ENCODE measurements at regions not wholly inside any gene's neighbourhood (a gene's known extent, or its start where the extent isn't known, plus 50 kb on each side); places are given as distances from the start of the nearest gene placed in this dataset.

GRCh38 chr10:56881218-56881617, 520.2 kb upstream of the ZWINT start:
- ChIA-PET POLR2A (no interaction called here), CTCF (no interaction called here)
- DNase-seq = no peak
- H3K4me1 ChIP-seq (ENCODE audit: control extremely low read depth in 1 of 4, control insufficient read depth in 4 of 4, insufficient read depth in 4 of 4, low read length in 3 of 4) = no peaks in the 10 kb centered on the region
- H3K36me3 ChIP-seq (ENCODE audit: control insufficient read depth in 4 of 4, insufficient read depth in 4 of 4, low read length in 3 of 4) = no peaks in the 10 kb centered on the region
- no peak overlapping the region for H3K4me3 ChIP-seq (ENCODE audit: control insufficient read depth in 1 of 7, extremely low read depth in 1 of 7, insufficient read depth in 4 of 7, low read depth in 2 of 7, low read length in 6 of 7)
- H3K27me3 ChIP-seq (replicated peaks in 2 of 5; ENCODE audit: control insufficient read depth in 4 of 5, insufficient read depth in 5 of 5, low read length in 4 of 5) = no peaks in the 10 kb centered on the region
- H3K27ac ChIP-seq (ENCODE audit: insufficient read depth in 1 of 2, low read depth in 1 of 2, low read length in 2 of 2, poor library complexity in 1 of 2, severe bottlenecking in 2 of 2) = no peak overlapping the region
- H3K9me3 ChIP-seq (ENCODE audit: control extremely low read depth in 1 of 5, control insufficient read depth in 4 of 5, insufficient read depth in 2 of 5, low read depth in 1 of 5, low read length in 4 of 5) = no peaks in the 10 kb centered on the region
- 89% methylated on average over 2 of the region's 3 CpGs for WGBS (ENCODE audit: insufficient coverage)

- CTCF ChIA-PET = no interaction called here
Measured at GRCh38 chr10:56880606-56881005, 519.5 kb upstream of the ZWINT start.

GRCh38 chr10:56874950-56875349, 513.9 kb upstream of the ZWINT start:
- Histone ChIP-seq H3K27me3 (replicated peaks in 2 of 5; ENCODE audit: control insufficient read depth in 4 of 5, insufficient read depth in 5 of 5, low read length in 4 of 5) (no peaks in the 10 kb centered on the region), H3K4me3 (ENCODE audit: control insufficient read depth in 1 of 7, extremely low read depth in 1 of 7, insufficient read depth in 4 of 7, low read depth in 2 of 7, low read length in 6 of 7) (no peak overlapping the region), H3K36me3 (ENCODE audit: control insufficient read depth in 4 of 4, insufficient read depth in 4 of 4, low read length in 3 of 4) (no peaks in the 10 kb centered on the region), H3K27ac (ENCODE audit: insufficient read depth in 1 of 2, low read depth in 1 of 2, low read length in 2 of 2, poor library complexity in 1 of 2, severe bottlenecking in 2 of 2) (no peak overlapping the region), H3K4me1 (ENCODE audit: control extremely low read depth in 1 of 4, control insufficient read depth in 4 of 4, insufficient read depth in 4 of 4, low read length in 3 of 4) (no peaks in the 10 kb centered on the region), H3K9me3 (ENCODE audit: control extremely low read depth in 1 of 5, control insufficient read depth in 4 of 5, insufficient read depth in 2 of 5, low read depth in 1 of 5, low read length in 4 of 5) (peaks cover 0 to 3% (median 0%) of the 10 kb centered on the region in 5 experiments)
- WGBS (ENCODE audit: insufficient coverage) = no CpG with 5 or more reads among the region's 1 CpG
- no peak for DNase-seq
- POLR2A ChIA-PET = no interaction called here
- CTCF ChIA-PET = no interaction called here

More at GRCh38 chr10:56880606-56881005, 519.5 kb upstream of the ZWINT start:
- WGBS (ENCODE audit: insufficient coverage) = 92% methylated on average over 3 of the region's 4 CpGs
- no peak overlapping the region for H3K27ac ChIP-seq (ENCODE audit: insufficient read depth in 1 of 2, low read depth in 1 of 2, low read length in 2 of 2, poor library complexity in 1 of 2, severe bottlenecking in 2 of 2)
- no peaks in the 10 kb centered on the region for H3K36me3 ChIP-seq (ENCODE audit: control insufficient read depth in 4 of 4, insufficient read depth in 4 of 4, low read length in 3 of 4)
- H3K27me3 ChIP-seq (replicated peaks in 2 of 5; ENCODE audit: control insufficient read depth in 4 of 5, insufficient read depth in 5 of 5, low read length in 4 of 5) = no peaks in the 10 kb centered on the region
- POLR2A ChIA-PET = no interaction called here
- no peak overlapping the region for H3K4me3 ChIP-seq (ENCODE audit: control insufficient read depth in 1 of 7, extremely low read depth in 1 of 7, insufficient read depth in 4 of 7, low read depth in 2 of 7, low read length in 6 of 7)
- no peaks in the 10 kb centered on the region for H3K9me3 ChIP-seq (ENCODE audit: control extremely low read depth in 1 of 5, control insufficient read depth in 4 of 5, insufficient read depth in 2 of 5, low read depth in 1 of 5, low read length in 4 of 5)
- H3K4me1 ChIP-seq (ENCODE audit: control extremely low read depth in 1 of 4, control insufficient read depth in 4 of 4, insufficient read depth in 4 of 4, low read length in 3 of 4) = no peaks in the 10 kb centered on the region
- DNase-seq = no peak

- Histone ChIP-seq H3K27ac (ENCODE audit: insufficient read depth in 1 of 2, low read depth in 1 of 2, low read length in 2 of 2, poor library complexity in 1 of 2, severe bottlenecking in 2 of 2) (no peak overlapping the region), H3K27me3 (replicated peaks in 2 of 5; ENCODE audit: control insufficient read depth in 4 of 5, insufficient read depth in 5 of 5, low read length in 4 of 5) (no peaks in the 10 kb centered on the region), H3K9me3 (ENCODE audit: control extremely low read depth in 1 of 5, control insufficient read depth in 4 of 5, insufficient read depth in 2 of 5, low read depth in 1 of 5, low read length in 4 of 5) (peaks cover 0 to 4% (median 0%) of the 10 kb centered on the region in 5 experiments), H3K4me3 (ENCODE audit: control insufficient read depth in 1 of 7, extremely low read depth in 1 of 7, insufficient read depth in 4 of 7, low read depth in 2 of 7, low read length in 6 of 7) (no peak overlapping the region), H3K36me3 (ENCODE audit: control insufficient read depth in 4 of 4, insufficient read depth in 4 of 4, low read length in 3 of 4) (no peaks in the 10 kb centered on the region), H3K4me1 (ENCODE audit: control extremely low read depth in 1 of 4, control insufficient read depth in 4 of 4, insufficient read depth in 4 of 4, low read length in 3 of 4) (no peaks in the 10 kb centered on the region)
- CTCF ChIA-PET = no interaction called here
- POLR2A ChIA-PET = no interaction called here
- no peak for DNase-seq
Measured at GRCh38 chr10:56871160-56871668, 510.2 kb upstream of the ZWINT start.

GRCh38 chr10:56867236-56867635, 506.2 kb upstream of the ZWINT start:
- Histone ChIP-seq H3K9me3 (ENCODE audit: control extremely low read depth in 1 of 5, control insufficient read depth in 4 of 5, insufficient read depth in 2 of 5, low read depth in 1 of 5, low read length in 4 of 5) (peaks cover 0 to 4% (median 0%) of the 10 kb centered on the region in 5 experiments), H3K4me1 (ENCODE audit: control extremely low read depth in 1 of 4, control insufficient read depth in 4 of 4, insufficient read depth in 4 of 4, low read length in 3 of 4) (no peaks in the 10 kb centered on the region), H3K4me3 (ENCODE audit: control insufficient read depth in 1 of 7, extremely low read depth in 1 of 7, insufficient read depth in 4 of 7, low read depth in 2 of 7, low read length in 6 of 7) (no peak overlapping the region), H3K36me3 (ENCODE audit: control insufficient read depth in 4 of 4, insufficient read depth in 4 of 4, low read length in 3 of 4) (no peaks in the 10 kb centered on the region), H3K27ac (ENCODE audit: insufficient read depth in 1 of 2, low read depth in 1 of 2, low read length in 2 of 2, poor library complexity in 1 of 2, severe bottlenecking in 2 of 2) (no peak overlapping the region), H3K27me3 (replicated peaks in 2 of 5; ENCODE audit: control insufficient read depth in 4 of 5, insufficient read depth in 5 of 5, low read length in 4 of 5) (no peaks in the 10 kb centered on the region)
- POLR2A ChIA-PET = no interaction called here
- CTCF ChIA-PET = no interaction called here
- no peak for DNase-seq
- WGBS (ENCODE audit: insufficient coverage) = 98% methylated on average over 3 of the region's 3 CpGs

DNA sequence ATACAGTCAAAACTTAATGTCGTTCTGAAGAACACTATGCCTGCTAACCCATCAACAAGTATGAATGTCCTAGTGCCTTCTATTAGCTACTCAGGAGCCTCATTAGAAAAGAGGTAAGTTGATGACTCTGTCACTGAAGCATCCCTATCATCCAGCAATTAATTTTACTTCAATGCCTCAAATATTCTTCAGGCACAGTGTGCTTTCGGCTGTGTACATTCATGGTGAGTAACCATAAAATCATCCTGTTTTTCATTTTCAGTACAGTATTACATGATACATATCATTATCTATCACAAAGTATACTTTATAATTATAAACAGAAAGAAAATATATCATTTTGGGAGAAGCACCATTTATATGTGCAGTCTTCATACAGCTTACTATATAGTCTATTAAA, 495.5 kb upstream of the ZWINT start:
- DNase-seq = no peak
- Histone ChIP-seq H3K27me3 (replicated peaks in 2 of 5; ENCODE audit: control insufficient read depth in 4 of 5, insufficient read depth in 5 of 5, low read length in 4 of 5) (no peaks in the 10 kb centered on the region), H3K27ac (ENCODE audit: insufficient read depth in 1 of 2, low read depth in 1 of 2, low read length in 2 of 2, poor library complexity in 1 of 2, severe bottlenecking in 2 of 2) (no peak overlapping the region), H3K4me3 (ENCODE audit: control insufficient read depth in 1 of 7, extremely low read depth in 1 of 7, insufficient read depth in 4 of 7, low read depth in 2 of 7, low read length in 6 of 7) (no peak overlapping the region), H3K9me3 (ENCODE audit: control extremely low read depth in 1 of 5, control insufficient read depth in 4 of 5, insufficient read depth in 2 of 5, low read depth in 1 of 5, low read length in 4 of 5) (no peaks in the 10 kb centered on the region), H3K36me3 (ENCODE audit: control insufficient read depth in 4 of 4, insufficient read depth in 4 of 4, low read length in 3 of 4) (no peaks in the 10 kb centered on the region), H3K4me1 (ENCODE audit: control extremely low read depth in 1 of 4, control insufficient read depth in 4 of 4, insufficient read depth in 4 of 4, low read length in 3 of 4) (no peaks in the 10 kb centered on the region)
- CTCF ChIA-PET = no interaction called here
- WGBS (ENCODE audit: insufficient coverage) = 60% methylated on average over 1 of the region's 2 CpGs
- POLR2A ChIA-PET = no interaction called here

GRCh38 chr10:56844978-56845529, 484.0 kb upstream of the ZWINT start:
- Histone ChIP-seq H3K9me3 (ENCODE audit: control extremely low read depth in 1 of 5, control insufficient read depth in 4 of 5, insufficient read depth in 2 of 5, low read depth in 1 of 5, low read length in 4 of 5) (no peaks in the 10 kb centered on the region), H3K36me3 (ENCODE audit: control insufficient read depth in 4 of 4, insufficient read depth in 4 of 4, low read length in 3 of 4) (no peaks in the 10 kb centered on the region), H3K27ac (ENCODE audit: insufficient read depth in 1 of 2, low read depth in 1 of 2, low read length in 2 of 2, poor library complexity in 1 of 2, severe bottlenecking in 2 of 2) (no peak overlapping the region), H3K4me3 (ENCODE audit: control insufficient read depth in 1 of 7, extremely low read depth in 1 of 7, insufficient read depth in 4 of 7, low read depth in 2 of 7, low read length in 6 of 7) (no peak overlapping the region), H3K4me1 (ENCODE audit: control extremely low read depth in 1 of 4, control insufficient read depth in 4 of 4, insufficient read depth in 4 of 4, low read length in 3 of 4) (no peaks in the 10 kb centered on the region), H3K27me3 (replicated peaks in 2 of 5; ENCODE audit: control insufficient read depth in 4 of 5, insufficient read depth in 5 of 5, low read length in 4 of 5) (no peaks in the 10 kb centered on the region)
- POLR2A ChIA-PET = no interaction called here
- DNase-seq = no peak
- WGBS (ENCODE audit: insufficient coverage) = 95% methylated on average over 2 of the region's 6 CpGs
- CTCF ChIA-PET = no interaction called here
